ENCODE measurements at regions not wholly inside any gene's neighbourhood (a gene's known extent, or its start where the extent isn't known, plus 50 kb on each side); places are given as distances from the start of the nearest gene placed in this dataset.

DNA sequence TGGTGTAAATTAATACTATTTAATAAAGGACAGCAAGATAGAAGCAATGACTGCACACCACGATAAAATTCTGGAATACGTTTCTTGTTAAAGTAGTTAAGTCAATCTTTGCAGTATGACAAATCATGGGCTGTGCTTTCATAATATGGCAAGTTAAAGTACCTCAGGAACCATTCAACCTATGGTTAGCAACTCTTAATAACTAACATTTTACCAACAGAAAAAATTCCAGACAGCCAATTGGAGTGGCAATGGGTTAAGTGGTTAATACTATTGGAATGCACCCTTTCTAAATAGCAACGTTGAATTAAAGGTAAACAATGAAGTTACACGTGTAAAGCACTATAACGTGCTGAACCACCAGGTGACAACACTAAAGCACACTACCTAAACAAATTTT, 72.4 kb upstream of the ZCCHC13 start:
- TF ChIP-seq ZBTB38 (CRISPR knock-in tag; IDR thresholded peaks at IDR 0.05), result no peak
- no peak for TF ChIP-seq ZFP41 (CRISPR knock-in tag; IDR thresholded peaks at IDR 0.05; ENCODE audit: borderline replicate concordance)
- TF ChIP-seq, protein P1, sequence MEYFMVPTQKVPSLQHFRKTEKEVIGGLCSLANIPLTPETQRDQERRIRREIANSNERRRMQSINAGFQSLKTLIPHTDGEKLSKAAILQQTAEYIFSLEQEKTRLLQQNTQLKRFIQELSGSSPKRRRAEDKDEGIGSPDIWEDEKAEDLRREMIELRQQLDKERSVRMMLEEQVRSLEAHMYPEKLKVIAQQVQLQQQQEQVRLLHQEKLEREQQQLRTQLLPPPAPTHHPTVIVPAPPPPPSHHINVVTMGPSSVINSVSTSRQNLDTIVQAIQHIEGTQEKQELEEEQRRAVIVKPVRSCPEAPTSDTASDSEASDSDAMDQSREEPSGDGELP (IDR thresholded peaks at IDR 0.05; ENCODE audit: borderline replicate concordance, low read depth), result no peak
- TF ChIP-seq, protein P2, sequence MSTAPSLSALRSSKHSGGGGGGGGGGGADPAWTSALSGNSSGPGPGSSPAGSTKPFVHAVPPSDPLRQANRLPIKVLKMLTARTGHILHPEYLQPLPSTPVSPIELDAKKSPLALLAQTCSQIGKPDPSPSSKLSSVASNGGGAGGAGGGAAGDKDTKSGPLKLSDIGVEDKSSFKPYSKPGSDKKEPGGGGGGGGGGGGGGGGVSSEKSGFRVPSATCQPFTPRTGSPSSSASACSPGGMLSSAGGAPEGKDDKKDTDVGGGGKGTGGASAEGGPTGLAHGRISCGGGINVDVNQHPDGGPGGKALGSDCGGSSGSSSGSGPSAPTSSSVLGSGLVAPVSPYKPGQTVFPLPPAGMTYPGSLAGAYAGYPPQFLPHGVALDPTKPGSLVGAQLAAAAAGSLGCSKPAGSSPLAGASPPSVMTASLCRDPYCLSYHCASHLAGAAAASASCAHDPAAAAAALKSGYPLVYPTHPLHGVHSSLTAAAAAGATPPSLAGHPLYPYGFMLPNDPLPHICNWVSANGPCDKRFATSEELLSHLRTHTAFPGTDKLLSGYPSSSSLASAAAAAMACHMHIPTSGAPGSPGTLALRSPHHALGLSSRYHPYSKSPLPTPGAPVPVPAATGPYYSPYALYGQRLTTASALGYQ (CRISPR knock-in tag; IDR thresholded peaks at IDR 0.05), result no peak
- no peak for TF ChIP-seq POLR2A (IDR thresholded peaks at IDR 0.05; ENCODE audit: insufficient read depth in 1 of 2, low read depth in 2 of 2, low read length in 2 of 2)
- no peak for TF ChIP-seq POLR2AphosphoS2 (IDR thresholded peaks at IDR 0.05; ENCODE audit: low read depth, low read length)
- no peak for TF ChIP-seq FOXA1 (IDR thresholded peaks at IDR 0.05)
- TF ChIP-seq FOXA1 (CRISPR knock-in tag; IDR thresholded peaks at IDR 0.05), result no peak
- TF ChIP-seq, protein P3, sequence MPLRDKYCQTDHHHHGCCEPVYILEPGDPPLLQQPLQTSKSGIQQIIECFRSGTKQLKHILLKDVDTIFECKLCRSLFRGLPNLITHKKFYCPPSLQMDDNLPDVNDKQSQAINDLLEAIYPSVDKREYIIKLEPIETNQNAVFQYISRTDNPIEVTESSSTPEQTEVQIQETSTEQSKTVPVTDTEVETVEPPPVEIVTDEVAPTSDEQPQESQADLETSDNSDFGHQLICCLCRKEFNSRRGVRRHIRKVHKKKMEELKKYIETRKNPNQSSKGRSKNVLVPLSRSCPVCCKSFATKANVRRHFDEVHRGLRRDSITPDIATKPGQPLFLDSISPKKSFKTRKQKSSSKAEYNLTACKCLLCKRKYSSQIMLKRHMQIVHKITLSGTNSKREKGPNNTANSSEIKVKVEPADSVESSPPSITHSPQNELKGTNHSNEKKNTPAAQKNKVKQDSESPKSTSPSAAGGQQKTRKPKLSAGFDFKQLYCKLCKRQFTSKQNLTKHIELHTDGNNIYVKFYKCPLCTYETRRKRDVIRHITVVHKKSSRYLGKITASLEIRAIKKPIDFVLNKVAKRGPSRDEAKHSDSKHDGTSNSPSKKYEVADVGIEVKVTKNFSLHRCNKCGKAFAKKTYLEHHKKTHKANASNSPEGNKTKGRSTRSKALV (CRISPR knock-in tag; IDR thresholded peaks at IDR 0.05), result no peak
- no peak for TF ChIP-seq JUN (CRISPR knock-in tag; IDR thresholded peaks at IDR 0.05)
- CTCF ChIA-PET (ENCODE audit: low intra/inter-chr PET ratio, low total read pairs), result no interaction called here
- H3K4me3 ChIP-seq (replicated peaks in 1 of 3; ENCODE audit: insufficient read depth in 1 of 3, low read depth in 2 of 3, low read length in 3 of 3), result no peak overlapping the region
- no peaks in the 10 kb centered on the region for H3K36me3 ChIP-seq (replicated peaks in 1 of 2; ENCODE audit: control insufficient read depth in 1 of 2, insufficient read depth in 2 of 2, low read length in 2 of 2)
- no peak overlapping the region for H2AFZ ChIP-seq (ENCODE audit: low read length)
- FAIRE-seq (no peak), DNase-seq (ENCODE audit: low spot score) (no peak), ATAC-seq (no peak)
- WGBS (ENCODE audit: low lambda C conversion rate), result 74% methylated on average over 5 of the region's 5 CpGs
- in situ Hi-C loops (cut with HindIII; ENCODE audit: extremely low pct_ligation_motif_present, low pct_unique_long_range_greater_than_20kb) (no loop called here), intact Hi-C loops (cut with micrococcal nuclease; ENCODE audit: unreplicated experiment) (no loop called here)
- no peaks in the 10 kb centered on the region; the same call in 1 of the 2 replicates for H4K20me1 ChIP-seq (ENCODE audit: insufficient read depth, low read length)
- H3K4me2 ChIP-seq (ENCODE audit: low read depth, low read length), result no peak overlapping the region
- POLR2A ChIA-PET, result no interaction called here
- H3K9ac ChIP-seq (ENCODE audit: insufficient read depth, low read depth, low read length), result no peak overlapping the region
- no peaks in the 10 kb centered on the region for H3K4me1 ChIP-seq (ENCODE audit: insufficient read depth, low read length)
- H3K27ac ChIP-seq (ENCODE audit: extremely low read length, insufficient read depth, low read length), result no peak overlapping the region
- peaks cover 11% of the 10 kb centered on the region for H3K79me2 ChIP-seq (ENCODE audit: insufficient read depth, low read length)
- no peaks in the 10 kb centered on the region for H3K27me3 ChIP-seq (ENCODE audit: control insufficient read depth in 1 of 2, insufficient read depth in 2 of 2, low read length in 2 of 2)
- no peaks in the 10 kb centered on the region for H3K9me3 ChIP-seq (ENCODE audit: low read length)
- BruUV-seq (replicated peaks), result no TSS peak
